ENCODE measurements at regions not wholly inside any gene's neighbourhood (a gene's known extent, or its start where the extent isn't known, plus 50 kb on each side); places are given as distances from the start of the nearest gene placed in this dataset.

GRCh38 chr22:47678636-47679287 lies 916.3 kb downstream of the TBC1D22A start:
- no peak for TF ChIP-seq POLR2AphosphoS5 (IDR thresholded peaks at IDR 0.05; ENCODE audit: borderline replicate concordance, low read depth, low read length)
- no peak for TF ChIP-seq EZH2 (IDR thresholded peaks at IDR 0.05)
- TF ChIP-seq FOXP2 (optimal IDR thresholded peaks at IDR 0.05; ENCODE audit: control extremely low read depth, extremely low read length, insufficient read depth), result no peak
